ENCODE measurements at regions not wholly inside any gene's neighbourhood (a gene's known extent, or its start where the extent isn't known, plus 50 kb on each side); places are given as distances from the start of the nearest gene placed in this dataset.

DNA sequence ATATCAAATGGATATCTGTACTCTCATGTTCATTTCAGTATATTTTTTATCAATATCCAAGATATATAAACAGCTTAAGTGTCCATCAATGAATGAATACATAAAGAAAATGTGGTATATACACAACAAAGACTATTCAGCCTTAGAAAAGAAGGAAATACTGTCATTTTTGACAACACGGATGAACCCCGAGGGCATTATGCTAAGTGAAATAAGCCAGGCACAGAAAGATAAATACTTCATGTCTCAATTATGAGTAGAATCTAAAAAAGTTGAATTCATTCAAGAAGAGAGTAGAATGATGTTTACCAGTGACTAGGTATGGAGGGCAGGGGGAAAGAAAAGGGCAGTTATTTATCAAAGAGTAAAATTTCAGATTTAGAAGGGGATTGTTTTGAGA, 949.8 kb upstream of the TYRP1 start:
- in situ Hi-C loops (cut with HindIII; ENCODE audit: low sequenced_read_pairs): no loop called here
- H3K4me3 ChIP-seq (ENCODE audit: low read depth, low read length): no peak overlapping the region
- TF ChIP-seq, protein P1, sequence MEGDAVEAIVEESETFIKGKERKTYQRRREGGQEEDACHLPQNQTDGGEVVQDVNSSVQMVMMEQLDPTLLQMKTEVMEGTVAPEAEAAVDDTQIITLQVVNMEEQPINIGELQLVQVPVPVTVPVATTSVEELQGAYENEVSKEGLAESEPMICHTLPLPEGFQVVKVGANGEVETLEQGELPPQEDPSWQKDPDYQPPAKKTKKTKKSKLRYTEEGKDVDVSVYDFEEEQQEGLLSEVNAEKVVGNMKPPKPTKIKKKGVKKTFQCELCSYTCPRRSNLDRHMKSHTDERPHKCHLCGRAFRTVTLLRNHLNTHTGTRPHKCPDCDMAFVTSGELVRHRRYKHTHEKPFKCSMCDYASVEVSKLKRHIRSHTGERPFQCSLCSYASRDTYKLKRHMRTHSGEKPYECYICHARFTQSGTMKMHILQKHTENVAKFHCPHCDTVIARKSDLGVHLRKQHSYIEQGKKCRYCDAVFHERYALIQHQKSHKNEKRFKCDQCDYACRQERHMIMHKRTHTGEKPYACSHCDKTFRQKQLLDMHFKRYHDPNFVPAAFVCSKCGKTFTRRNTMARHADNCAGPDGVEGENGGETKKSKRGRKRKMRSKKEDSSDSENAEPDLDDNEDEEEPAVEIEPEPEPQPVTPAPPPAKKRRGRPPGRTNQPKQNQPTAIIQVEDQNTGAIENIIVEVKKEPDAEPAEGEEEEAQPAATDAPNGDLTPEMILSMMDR (IDR thresholded peaks at IDR 0.05; ENCODE audit: low read depth, low read length): no peak

DNA sequence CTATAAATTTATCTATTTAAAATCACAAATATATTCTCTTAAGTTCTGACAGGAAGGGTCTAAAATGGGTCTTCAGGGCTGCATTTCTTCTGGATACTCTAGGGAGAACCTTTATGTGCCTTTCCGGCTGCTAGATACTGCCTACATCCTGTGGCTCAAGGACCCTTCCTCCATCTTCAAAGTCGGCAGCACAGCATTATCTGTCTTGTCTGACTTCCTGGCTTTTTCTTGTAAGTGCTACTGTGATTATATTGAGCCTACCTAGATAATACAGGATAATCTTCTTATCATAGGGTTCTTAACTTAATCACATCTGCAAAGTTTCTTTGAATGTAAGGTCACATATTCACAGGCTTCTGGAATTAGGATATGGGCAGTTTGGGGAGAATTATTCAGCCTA, 943.8 kb upstream of the TYRP1 start:
- no peak for DNase-seq (ENCODE audit: low read depth, low spot score)
- TF ChIP-seq, protein P1 (IDR thresholded peaks at IDR 0.05; ENCODE audit: low read depth, low read length): no peak
- no peak overlapping the region for H3K4me3 ChIP-seq (ENCODE audit: low read depth, low read length)
- in situ Hi-C loops (cut with HindIII; ENCODE audit: low sequenced_read_pairs): no loop called here

More for the DNA sequence above, 949.8 kb upstream of the TYRP1 start:
- no peak for DNase-seq (ENCODE audit: low read depth, low spot score)

DNA sequence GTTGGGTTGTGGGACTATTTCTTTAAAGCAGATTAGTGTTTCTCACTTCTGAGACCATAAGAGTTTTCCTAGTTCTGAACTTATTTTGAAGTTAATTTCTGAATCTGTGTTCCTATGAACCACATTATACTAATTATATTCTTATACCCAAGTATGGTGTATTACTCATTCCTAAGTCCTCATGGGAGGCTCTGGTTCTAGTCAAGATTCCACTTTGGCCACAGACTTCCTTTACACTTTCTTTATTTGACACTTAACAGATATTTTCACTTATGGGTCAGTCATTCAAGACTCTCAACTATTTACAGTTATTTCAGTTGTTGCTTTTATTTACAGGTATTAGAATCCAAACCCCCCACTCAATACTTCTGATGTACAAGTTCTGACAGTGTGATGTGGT, 937.2 kb upstream of the TYRP1 start:
- in situ Hi-C loops (cut with HindIII; ENCODE audit: low sequenced_read_pairs): no loop called here
- DNase-seq (ENCODE audit: low read depth, low spot score): no peak
- TF ChIP-seq, protein P1 (IDR thresholded peaks at IDR 0.05; ENCODE audit: low read depth, low read length): no peak
- no peak overlapping the region for H3K4me3 ChIP-seq (ENCODE audit: low read depth, low read length)

DNA sequence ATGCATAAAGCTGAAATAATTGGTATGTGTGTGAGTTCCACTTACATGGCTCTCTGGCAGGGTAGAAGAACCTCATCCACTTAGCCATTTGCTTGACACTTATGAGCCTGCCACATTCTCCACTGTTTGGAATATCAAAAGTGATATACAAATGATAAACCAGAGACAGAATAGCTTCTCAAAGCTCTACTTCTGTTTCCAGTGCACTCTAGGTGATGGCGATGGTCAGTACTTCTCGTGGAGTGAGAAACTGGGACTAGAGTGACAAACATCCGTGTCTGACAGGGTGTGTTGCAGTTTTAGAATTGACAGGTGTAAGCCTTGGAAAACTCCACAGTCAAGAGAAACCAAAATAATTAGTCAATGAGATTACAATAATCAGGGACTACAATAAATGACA, 935.8 kb upstream of the TYRP1 start:
- no peak overlapping the region for H3K4me3 ChIP-seq (ENCODE audit: low read depth, low read length)
- no peak for DNase-seq (ENCODE audit: low read depth, low spot score)
- in situ Hi-C loops (cut with HindIII; ENCODE audit: low sequenced_read_pairs): no loop called here
- TF ChIP-seq, protein P1 (IDR thresholded peaks at IDR 0.05; ENCODE audit: low read depth, low read length): no peak

DNA sequence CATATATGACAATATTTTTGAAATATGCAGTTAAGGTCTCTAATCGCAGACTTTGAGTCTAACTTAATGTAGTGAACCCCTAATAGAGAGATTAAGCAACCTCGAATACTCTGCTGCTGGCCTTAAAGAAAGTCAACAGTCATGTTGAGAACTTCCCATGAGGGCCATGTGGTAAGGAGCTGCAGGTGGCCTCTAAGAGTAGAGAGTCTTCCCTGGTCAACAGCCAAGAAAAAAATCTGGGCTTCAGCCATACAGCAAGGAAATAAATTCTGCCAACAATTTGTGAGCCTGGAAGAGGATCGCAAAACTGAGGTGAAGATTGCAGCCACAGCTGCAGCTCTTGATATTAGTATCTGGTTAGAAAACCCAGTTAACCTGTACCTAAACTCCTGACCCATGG, 935.2 kb upstream of the TYRP1 start:
- in situ Hi-C loops (cut with HindIII; ENCODE audit: low sequenced_read_pairs): no loop called here
- no peak for DNase-seq (ENCODE audit: low read depth, low spot score)
- H3K4me3 ChIP-seq (ENCODE audit: low read depth, low read length): no peak overlapping the region
- TF ChIP-seq, protein P1 (IDR thresholded peaks at IDR 0.05; ENCODE audit: low read depth, low read length): no peak

DNA sequence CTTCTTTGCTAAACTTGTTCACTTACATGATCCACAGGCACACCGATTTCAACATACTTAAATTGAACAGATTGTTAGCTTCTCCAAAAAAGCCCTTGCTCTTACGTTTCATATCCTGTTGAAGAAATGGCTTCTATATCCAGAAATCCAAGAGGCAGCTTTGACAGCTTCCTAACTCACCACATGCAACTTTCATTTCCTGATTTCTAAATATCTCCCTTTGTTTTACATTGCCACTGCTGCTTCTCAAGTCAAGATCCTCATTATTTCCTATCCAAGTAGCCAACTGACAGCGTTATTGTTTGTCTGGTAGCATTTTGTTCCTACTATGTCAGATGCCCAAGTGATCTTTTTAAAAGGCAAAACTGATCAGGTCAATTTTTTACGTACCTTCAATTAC, 913.2 kb upstream of the TYRP1 start:
- TF ChIP-seq, protein P1 (IDR thresholded peaks at IDR 0.05; ENCODE audit: low read depth, low read length): no peak
- in situ Hi-C loops (cut with HindIII; ENCODE audit: low sequenced_read_pairs): no loop called here
- no peak for DNase-seq (ENCODE audit: low read depth, low spot score)
- H3K4me3 ChIP-seq (ENCODE audit: low read depth, low read length): no peak overlapping the region

DNA sequence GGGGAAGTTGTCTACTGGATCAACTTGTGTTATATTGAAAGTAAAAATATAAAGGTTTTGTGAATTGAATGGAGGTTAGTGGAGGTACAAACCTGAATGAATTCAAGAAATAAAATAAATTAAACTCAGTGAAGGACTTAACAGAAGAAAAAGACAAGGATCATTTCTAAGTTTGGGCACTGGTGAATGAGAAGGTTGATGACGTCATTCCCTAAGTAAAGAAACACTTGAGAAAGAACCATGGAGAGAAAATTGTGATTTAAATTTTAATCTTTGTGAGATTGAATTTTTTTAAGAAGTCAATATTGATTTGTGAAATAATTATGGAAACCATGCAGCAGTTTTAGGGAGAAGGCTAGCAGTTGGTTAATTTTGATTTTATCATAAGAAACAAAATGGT, 900.3 kb upstream of the TYRP1 start:
- TF ChIP-seq, protein P1 (IDR thresholded peaks at IDR 0.05; ENCODE audit: low read depth, low read length): no peak
- no peak overlapping the region for H3K4me3 ChIP-seq (ENCODE audit: low read depth, low read length)
- in situ Hi-C loops (cut with HindIII; ENCODE audit: low sequenced_read_pairs): no loop called here
- no peak for DNase-seq (ENCODE audit: low read depth, low spot score)

Data from astrocyte of the spinal cord (primary cell).